SK-N-SH treated with all-trans-retinoic acid at 6 μM for 48 hours (cell line): ENCODE measurements at regions not wholly inside any gene's neighbourhood (a gene's known extent, or its start where the extent isn't known, plus 50 kb on each side); places are given as distances from the start of the nearest gene placed in this dataset.

Source experiments
- ATAC-seq: fragments of 200-7000 bp; cut with Tn5 transposase; 3 replicates; pipeline ENCODE4 v1.9.1; 2020; ENCODE audit warnings: mild to moderate bottlenecking, moderate library complexity
- ARNTL ChIP-seq: fragments of 450-650 bp; formaldehyde crosslinking; IDR thresholded peaks from 2 replicates; pipeline ENCODE4 v1.5.0; 2020; ENCODE audit warnings: low read depth, mild to moderate bottlenecking, moderate library complexity, borderline replicate concordance
- BACH2 ChIP-seq: fragments of 250-450 bp; sonication (Bioruptor Pico); IDR thresholded peaks from 2 replicates; pipeline ENCODE4 v1.9.0; 2021; ENCODE audit warnings: mild to moderate bottlenecking, borderline replicate concordance
- CSDC2 ChIP-seq: fragments of 250-450 bp; sonication (Bioruptor Pico); IDR thresholded peaks from 2 replicates; pipeline ENCODE4 v1.5.0; 2020; ENCODE audit warnings: mild to moderate bottlenecking, moderate library complexity
- ESRRG ChIP-seq: fragments of 250-450 bp; sonication (Bioruptor Pico); IDR thresholded peaks from 2 replicates; pipeline ENCODE4 v1.6.1; 2021; ENCODE audit warnings: mild to moderate bottlenecking
- GLIS3 ChIP-seq: fragments of 250-450 bp; sonication (Bioruptor Pico); IDR thresholded peaks from 2 replicates; pipeline ENCODE4 v1.5.0; 2020; ENCODE audit warnings: mild to moderate bottlenecking, moderate library complexity
- ISL1 ChIP-seq: fragments of 250-450 bp; sonication (Bioruptor Pico); IDR thresholded peaks from 2 replicates; pipeline ENCODE4 v2.1.2; 2022; ENCODE audit warnings: mild to moderate bottlenecking, moderate library complexity
- OSR1 ChIP-seq: fragments of 250-450 bp; sonication (Bioruptor Pico); IDR thresholded peaks from 2 replicates; pipeline ENCODE4 v1.8.0; 2022; ENCODE audit warnings: moderate library complexity, mild to moderate bottlenecking, inconsistent platforms
- PATZ1 ChIP-seq: fragments of 250-450 bp; sonication (Bioruptor Pico); IDR thresholded peaks from 2 replicates; pipeline ENCODE4 v1.8.0; 2020; ENCODE audit warnings: mild to moderate bottlenecking, moderate library complexity, borderline replicate concordance
- RARB ChIP-seq: fragments of 250-450 bp; sonication (Bioruptor Pico); IDR thresholded peaks from 2 replicates; pipeline ENCODE4 v1.8.0; 2021; ENCODE audit warnings: mild to moderate bottlenecking, moderate library complexity
- SNAI2 ChIP-seq: fragments of 250-450 bp; sonication (Bioruptor Pico); IDR thresholded peaks from 2 replicates; pipeline ENCODE4 v1.5.0; 2020; ENCODE audit warnings: mild to moderate bottlenecking, moderate library complexity
- TOX ChIP-seq: fragments of 250-450 bp; sonication (Bioruptor Pico); IDR thresholded peaks from 2 replicates; pipeline ENCODE4 v1.8.0; 2021; ENCODE audit warnings: mild to moderate bottlenecking, moderate library complexity, borderline replicate concordance
- ZC3H10 ChIP-seq: fragments of 250-450 bp; sonication (Bioruptor Pico); IDR thresholded peaks from 2 replicates; pipeline ENCODE4 v1.5.1; 2021; ENCODE audit warnings: mild to moderate bottlenecking, moderate library complexity
- ZFP3 ChIP-seq: fragments of 250-450 bp; sonication (Bioruptor Pico); IDR thresholded peaks from 2 replicates; pipeline ENCODE4 v1.5.0; 2020; ENCODE audit warnings: mild to moderate bottlenecking, moderate library complexity
- ZFP30 ChIP-seq: fragments of 450-650 bp; formaldehyde crosslinking; IDR thresholded peaks from 2 replicates; pipeline ENCODE4 v1.5.0; 2022; ENCODE audit warnings: mild to moderate bottlenecking, moderate library complexity
- ZNF565 ChIP-seq: fragments of 450-650 bp; formaldehyde crosslinking; conservative IDR thresholded peaks from 2 replicates; pipeline ENCODE4 v1.5.0; 2020; ENCODE audit warnings: low read depth, mild to moderate bottlenecking, moderate library complexity
- ZNF70 ChIP-seq: fragments of 450-650 bp; formaldehyde crosslinking; IDR thresholded peaks from 2 replicates; pipeline ENCODE4 v1.5.0; 2020; ENCODE audit warnings: mild to moderate bottlenecking, moderate library complexity
- ZNF8 ChIP-seq: fragments of 450-650 bp; formaldehyde crosslinking; IDR thresholded peaks from 2 replicates; pipeline ENCODE4 v1.5.0; 2020; ENCODE audit warnings: mild to moderate bottlenecking, moderate library complexity
- TF ChIP-seq, protein P1 (sequence below): fragments of 250-450 bp; sonication (Bioruptor Pico); IDR thresholded peaks from 2 replicates; pipeline ENCODE4 v1.5.0; 2020; ENCODE audit warnings: mild to moderate bottlenecking, moderate library complexity
- TF ChIP-seq, protein P2 (sequence below): fragments of 250-450 bp; sonication (Bioruptor Pico); IDR thresholded peaks from 2 replicates; pipeline ENCODE4 v1.8.0; 2021; ENCODE audit warnings: low read depth, mild to moderate bottlenecking, moderate library complexity, borderline replicate concordance
- TF ChIP-seq, protein P3 (sequence below): fragments of 250-450 bp; sonication (Bioruptor Pico); IDR thresholded peaks from 2 replicates; pipeline ENCODE4 v1.5.1; 2020; ENCODE audit warnings: low read depth, mild to moderate bottlenecking, moderate library complexity
- TF ChIP-seq, protein P4 (sequence below): fragments of 250-450 bp; sonication (Bioruptor Pico); IDR thresholded peaks from 2 replicates; pipeline ENCODE4 v1.5.1; 2021; ENCODE audit warnings: mild to moderate bottlenecking, moderate library complexity

DNA sequence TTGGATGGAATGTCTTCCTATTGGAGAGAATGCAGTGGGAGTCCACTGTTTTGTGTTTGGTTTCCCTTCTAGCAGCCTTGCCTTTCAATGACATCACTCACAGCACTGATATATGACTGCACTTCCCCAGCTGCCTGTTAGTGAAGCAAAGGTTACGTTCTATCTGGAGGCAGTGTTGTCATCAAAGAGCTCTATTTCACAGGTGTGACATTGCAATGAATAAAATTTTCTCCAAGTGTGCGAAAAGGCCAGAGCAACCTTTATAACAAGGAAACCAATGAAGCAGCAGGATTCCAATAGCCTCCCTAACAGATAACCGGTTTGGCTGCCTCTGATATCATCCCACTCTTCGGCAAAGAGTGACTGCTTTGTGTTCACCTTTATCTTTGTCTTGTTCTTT lies 523.5 kb upstream of the ZNF608 start (continued):
- TF ChIP-seq GLIS3 = no peak

DNA sequence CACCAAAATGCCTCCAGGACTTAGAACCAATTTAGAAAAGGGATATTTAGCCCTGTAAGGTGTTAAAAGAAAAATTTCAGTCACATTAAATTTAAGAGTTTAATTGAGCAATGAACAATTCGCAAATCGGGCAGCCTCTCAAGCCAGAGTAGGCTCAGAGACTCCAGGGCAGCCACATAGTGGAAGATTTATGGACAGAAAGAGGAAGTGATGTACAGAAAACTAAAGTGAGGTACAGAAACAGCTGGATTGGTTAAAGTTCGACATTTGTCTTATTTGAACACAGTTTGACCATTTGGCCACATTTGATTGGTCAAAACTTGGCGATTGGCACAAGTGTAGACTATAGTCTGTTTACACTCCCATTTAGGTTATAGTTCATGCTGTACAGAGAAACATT lies 525.9 kb upstream of the ZNF608 start:
- TF ChIP-seq RARB (CRISPR knock-in tag) = no peak
- TF ChIP-seq, protein P1, sequence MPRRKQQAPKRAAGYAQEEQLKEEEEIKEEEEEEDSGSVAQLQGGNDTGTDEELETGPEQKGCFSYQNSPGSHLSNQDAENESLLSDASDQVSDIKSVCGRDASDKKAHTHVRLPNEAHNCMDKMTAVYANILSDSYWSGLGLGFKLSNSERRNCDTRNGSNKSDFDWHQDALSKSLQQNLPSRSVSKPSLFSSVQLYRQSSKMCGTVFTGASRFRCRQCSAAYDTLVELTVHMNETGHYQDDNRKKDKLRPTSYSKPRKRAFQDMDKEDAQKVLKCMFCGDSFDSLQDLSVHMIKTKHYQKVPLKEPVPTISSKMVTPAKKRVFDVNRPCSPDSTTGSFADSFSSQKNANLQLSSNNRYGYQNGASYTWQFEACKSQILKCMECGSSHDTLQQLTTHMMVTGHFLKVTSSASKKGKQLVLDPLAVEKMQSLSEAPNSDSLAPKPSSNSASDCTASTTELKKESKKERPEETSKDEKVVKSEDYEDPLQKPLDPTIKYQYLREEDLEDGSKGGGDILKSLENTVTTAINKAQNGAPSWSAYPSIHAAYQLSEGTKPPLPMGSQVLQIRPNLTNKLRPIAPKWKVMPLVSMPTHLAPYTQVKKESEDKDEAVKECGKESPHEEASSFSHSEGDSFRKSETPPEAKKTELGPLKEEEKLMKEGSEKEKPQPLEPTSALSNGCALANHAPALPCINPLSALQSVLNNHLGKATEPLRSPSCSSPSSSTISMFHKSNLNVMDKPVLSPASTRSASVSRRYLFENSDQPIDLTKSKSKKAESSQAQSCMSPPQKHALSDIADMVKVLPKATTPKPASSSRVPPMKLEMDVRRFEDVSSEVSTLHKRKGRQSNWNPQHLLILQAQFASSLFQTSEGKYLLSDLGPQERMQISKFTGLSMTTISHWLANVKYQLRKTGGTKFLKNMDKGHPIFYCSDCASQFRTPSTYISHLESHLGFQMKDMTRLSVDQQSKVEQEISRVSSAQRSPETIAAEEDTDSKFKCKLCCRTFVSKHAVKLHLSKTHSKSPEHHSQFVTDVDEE (CRISPR knock-in tag) = no peak
- TF ChIP-seq, protein P2, sequence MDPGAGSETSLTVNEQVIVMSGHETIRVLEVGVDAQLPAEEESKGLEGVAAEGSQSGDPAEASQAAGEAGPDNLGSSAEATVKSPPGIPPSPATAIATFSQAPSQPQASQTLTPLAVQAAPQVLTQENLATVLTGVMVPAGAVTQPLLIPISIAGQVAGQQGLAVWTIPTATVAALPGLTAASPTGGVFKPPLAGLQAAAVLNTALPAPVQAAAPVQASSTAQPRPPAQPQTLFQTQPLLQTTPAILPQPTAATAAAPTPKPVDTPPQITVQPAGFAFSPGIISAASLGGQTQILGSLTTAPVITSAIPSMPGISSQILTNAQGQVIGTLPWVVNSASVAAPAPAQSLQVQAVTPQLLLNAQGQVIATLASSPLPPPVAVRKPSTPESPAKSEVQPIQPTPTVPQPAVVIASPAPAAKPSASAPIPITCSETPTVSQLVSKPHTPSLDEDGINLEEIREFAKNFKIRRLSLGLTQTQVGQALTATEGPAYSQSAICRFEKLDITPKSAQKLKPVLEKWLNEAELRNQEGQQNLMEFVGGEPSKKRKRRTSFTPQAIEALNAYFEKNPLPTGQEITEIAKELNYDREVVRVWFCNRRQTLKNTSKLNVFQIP = no peak
- no peak for TF ChIP-seq ZC3H10
- no peak for TF ChIP-seq CSDC2 (CRISPR knock-in tag)
- TF ChIP-seq TOX (CRISPR knock-in tag) = no peak
- no peak for TF ChIP-seq PATZ1 (CRISPR knock-in tag)
- no peak for TF ChIP-seq ZFP30 (CRISPR knock-in tag)
- TF ChIP-seq ZFP3 = no peak
- no peak for TF ChIP-seq GLIS3
- no peak for TF ChIP-seq SNAI2 (CRISPR knock-in tag)
- no peak for TF ChIP-seq ZNF70 (CRISPR knock-in tag)
- no peak for TF ChIP-seq ZNF8 (CRISPR knock-in tag)
- no peak for TF ChIP-seq ESRRG (CRISPR knock-in tag)
- TF ChIP-seq OSR1 (CRISPR knock-in tag) = no peak
- no peak for TF ChIP-seq BACH2
- TF ChIP-seq, protein P3, sequence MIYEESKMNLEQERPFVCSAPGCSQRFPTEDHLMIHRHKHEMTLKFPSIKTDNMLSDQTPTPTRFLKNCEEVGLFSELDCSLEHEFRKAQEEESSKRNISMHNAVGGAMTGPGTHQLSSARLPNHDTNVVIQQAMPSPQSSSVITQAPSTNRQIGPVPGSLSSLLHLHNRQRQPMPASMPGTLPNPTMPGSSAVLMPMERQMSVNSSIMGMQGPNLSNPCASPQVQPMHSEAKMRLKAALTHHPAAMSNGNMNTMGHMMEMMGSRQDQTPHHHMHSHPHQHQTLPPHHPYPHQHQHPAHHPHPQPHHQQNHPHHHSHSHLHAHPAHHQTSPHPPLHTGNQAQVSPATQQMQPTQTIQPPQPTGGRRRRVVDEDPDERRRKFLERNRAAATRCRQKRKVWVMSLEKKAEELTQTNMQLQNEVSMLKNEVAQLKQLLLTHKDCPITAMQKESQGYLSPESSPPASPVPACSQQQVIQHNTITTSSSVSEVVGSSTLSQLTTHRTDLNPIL (CRISPR knock-in tag) = no peak
- TF ChIP-seq, protein P4, sequence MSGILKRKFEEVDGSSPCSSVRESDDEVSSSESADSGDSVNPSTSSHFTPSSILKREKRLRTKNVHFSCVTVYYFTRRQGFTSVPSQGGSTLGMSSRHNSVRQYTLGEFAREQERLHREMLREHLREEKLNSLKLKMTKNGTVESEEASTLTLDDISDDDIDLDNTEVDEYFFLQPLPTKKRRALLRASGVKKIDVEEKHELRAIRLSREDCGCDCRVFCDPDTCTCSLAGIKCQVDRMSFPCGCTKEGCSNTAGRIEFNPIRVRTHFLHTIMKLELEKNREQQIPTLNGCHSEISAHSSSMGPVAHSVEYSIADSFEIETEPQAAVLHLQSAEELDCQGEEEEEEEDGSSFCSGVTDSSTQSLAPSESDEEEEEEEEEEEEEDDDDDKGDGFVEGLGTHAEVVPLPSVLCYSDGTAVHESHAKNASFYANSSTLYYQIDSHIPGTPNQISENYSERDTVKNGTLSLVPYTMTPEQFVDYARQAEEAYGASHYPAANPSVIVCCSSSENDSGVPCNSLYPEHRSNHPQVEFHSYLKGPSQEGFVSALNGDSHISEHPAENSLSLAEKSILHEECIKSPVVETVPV = no peak
- no peak for TF ChIP-seq ZNF565 (CRISPR knock-in tag)
- no peak for TF ChIP-seq ARNTL (CRISPR knock-in tag)
- ATAC-seq = no peak

DNA sequence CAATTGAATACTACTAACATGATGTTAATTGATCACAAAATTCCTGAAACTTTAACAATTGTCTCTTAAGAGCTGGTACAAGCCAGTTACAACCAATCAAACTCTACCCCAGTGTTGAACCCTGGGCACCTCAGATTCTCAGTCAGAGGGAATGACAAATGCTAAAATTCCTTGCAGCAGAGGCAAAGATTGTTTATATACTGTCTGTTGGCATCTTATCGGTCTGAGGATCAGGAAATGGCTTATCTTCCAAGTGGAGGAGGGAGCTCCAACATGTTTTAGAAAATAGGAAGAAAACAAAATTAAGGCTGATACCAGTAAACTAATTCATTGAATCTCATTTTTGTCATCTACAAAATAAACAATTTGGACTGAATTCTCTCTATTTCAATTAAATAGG lies 527.8 kb upstream of the ZNF608 start:
- TF ChIP-seq SNAI2 (CRISPR knock-in tag) = no peak
- no peak for TF ChIP-seq BACH2
- TF ChIP-seq, protein P1 (CRISPR knock-in tag) = no peak
- no peak for TF ChIP-seq ISL1
- TF ChIP-seq ZFP3 = no peak
- no peak for TF ChIP-seq ZNF8 (CRISPR knock-in tag)
- ATAC-seq = no peak
